T47D (cell line): ENCODE measurements at regions not wholly inside any gene's neighbourhood (a gene's known extent, or its start where the extent isn't known, plus 50 kb on each side); places are given as distances from the start of the nearest gene placed in this dataset.

Source experiments
- DNase-seq, 2 experiments: peaks; one replicate each; pipeline versions ENCODE4 v3.0.0 to v3.0.0-alpha.2; 2011 to 2012; ENCODE audit warnings: low read depth in 1 of 2, low spot score in 1 of 2
- JUND ChIP-seq: IDR thresholded peaks from 2 replicates; pipeline ENCODE4 v1.6.1; 2012; ENCODE audit warnings: low read depth
- in situ Hi-C: cut with HindIII; loops from 2 replicates; pipeline ENCODE4 v1.10.0; 2016; ENCODE audit warnings: low sequenced_read_pairs, low pct_unique_long_range_greater_than_20kb

GRCh38 chr3:82067420-82067819, 306.0 kb upstream of the GBE1 start:
- in situ Hi-C loops = no loop called here
- DNase-seq = no peak
- TF ChIP-seq JUND = no peak

GRCh38 chr3:82058809-82059208, 297.4 kb upstream of the GBE1 start:
- no peak for TF ChIP-seq JUND
- in situ Hi-C loops = no loop called here
- DNase-seq = no peak

- DNase-seq = no peak
- TF ChIP-seq JUND = no peak
- in situ Hi-C loops = no loop called here
Observed at GRCh38 chr3:82055792-82056191, 294.3 kb upstream of the GBE1 start.

- in situ Hi-C loops = no loop called here
- no peak for TF ChIP-seq JUND
- DNase-seq = no peak
Observed at GRCh38 chr3:82054849-82055248, 293.4 kb upstream of the GBE1 start.

DNA sequence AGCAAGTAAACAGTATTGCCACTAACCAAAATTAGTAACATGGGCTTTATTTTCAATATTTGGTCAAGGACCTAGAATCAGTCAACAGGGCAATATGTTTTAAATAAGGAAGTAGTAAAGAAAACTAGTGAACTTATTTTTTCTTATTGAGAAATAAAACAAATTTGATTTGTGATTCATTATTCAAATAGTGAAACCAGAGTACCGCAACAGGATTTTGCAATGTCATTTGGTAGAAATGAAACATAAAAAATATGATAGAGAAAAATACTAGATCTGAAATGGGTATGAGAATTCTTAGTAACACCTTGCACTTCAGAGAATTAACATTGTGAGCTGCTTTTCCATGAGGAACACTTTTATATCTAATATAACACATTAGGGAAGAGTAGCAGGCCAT, 291.8 kb upstream of the GBE1 start:
- TF ChIP-seq JUND = no peak
- in situ Hi-C loops = no loop called here
- DNase-seq = no peak

GRCh38 chr3:82050382-82050781, 288.9 kb upstream of the GBE1 start:
- no peak for DNase-seq
- in situ Hi-C loops = no loop called here
- TF ChIP-seq JUND = no peak

DNA sequence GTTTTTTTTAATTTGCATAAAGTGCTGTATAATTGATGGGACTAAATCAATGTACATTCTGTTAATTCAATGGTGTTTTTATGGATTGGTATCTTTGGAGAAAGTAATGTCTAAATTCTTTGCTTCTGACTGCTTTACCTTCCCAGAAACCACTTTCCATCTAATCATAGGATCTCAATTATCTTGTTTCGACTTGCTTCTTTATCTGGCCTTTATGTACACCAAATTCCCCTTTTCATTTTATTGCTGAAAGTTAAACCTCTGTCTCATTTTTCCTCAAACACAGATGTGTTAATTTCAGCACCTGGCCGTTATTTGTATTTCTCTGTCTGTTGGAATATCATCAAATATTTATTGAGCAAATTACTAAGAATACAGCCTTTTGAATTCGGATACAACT, 287.3 kb upstream of the GBE1 start:
- DNase-seq = no peak
- in situ Hi-C loops = no loop called here
- no peak for TF ChIP-seq JUND

GRCh38 chr3:82044930-82045705, 283.7 kb upstream of the GBE1 start:
- TF ChIP-seq JUND = no peak
- DNase-seq = no peak
- in situ Hi-C loops = no loop called here

DNA sequence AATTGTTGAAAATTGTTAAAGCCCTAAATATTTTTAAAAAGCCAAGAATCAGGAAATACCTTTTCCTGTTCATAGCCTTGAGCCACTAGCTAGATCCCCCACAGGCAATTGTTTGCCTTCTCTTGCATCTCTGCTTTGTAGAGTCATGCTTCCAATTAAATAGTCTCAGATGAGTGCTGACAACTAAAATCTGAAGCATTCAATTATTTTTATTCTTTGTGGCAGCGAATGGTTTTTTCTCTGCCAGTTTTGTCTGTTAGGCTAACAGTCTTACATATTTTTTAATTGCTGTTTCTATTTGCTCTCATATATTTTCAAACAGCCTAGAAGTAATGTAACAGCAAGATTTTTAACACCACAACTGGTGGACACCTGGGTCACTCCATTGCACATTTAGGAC, 277.1 kb upstream of the GBE1 start:
- in situ Hi-C loops = no loop called here
- no peak for DNase-seq
- TF ChIP-seq JUND = no peak

- TF ChIP-seq JUND = no peak
- in situ Hi-C loops = no loop called here
- DNase-seq = no peak
Observed at GRCh38 chr3:82033186-82033585, 271.7 kb upstream of the GBE1 start.

GRCh38 chr3:82031596-82031995, 270.2 kb upstream of the GBE1 start:
- in situ Hi-C loops = no loop called here
- DNase-seq = no peak
- no peak for TF ChIP-seq JUND

GRCh38 chr3:82030916-82031315, 269.5 kb upstream of the GBE1 start:
- in situ Hi-C loops = no loop called here

DNA sequence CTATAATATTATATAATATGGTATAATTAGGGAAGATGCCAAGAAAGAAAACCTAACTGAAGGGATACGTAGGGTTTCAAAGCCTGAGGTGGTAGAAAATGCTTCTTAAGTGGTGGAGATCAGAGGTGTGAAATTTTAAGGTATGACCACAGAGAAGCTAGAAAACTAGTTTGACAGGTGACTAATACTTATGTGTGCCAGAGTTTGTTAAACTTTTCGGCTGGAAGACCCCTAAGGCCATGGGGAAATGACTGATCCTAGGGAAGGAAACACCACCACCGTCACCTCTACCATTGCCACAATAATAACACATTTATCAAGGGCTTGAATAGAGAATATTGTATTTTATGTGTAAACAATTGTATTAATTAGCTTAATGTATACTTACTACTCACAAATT, 261.4 kb upstream of the GBE1 start:
- in situ Hi-C loops = no loop called here
- no peak for DNase-seq

More at GRCh38 chr3:82030916-82031315, 269.5 kb upstream of the GBE1 start:
- TF ChIP-seq JUND = no peak
- no peak for DNase-seq

DNA sequence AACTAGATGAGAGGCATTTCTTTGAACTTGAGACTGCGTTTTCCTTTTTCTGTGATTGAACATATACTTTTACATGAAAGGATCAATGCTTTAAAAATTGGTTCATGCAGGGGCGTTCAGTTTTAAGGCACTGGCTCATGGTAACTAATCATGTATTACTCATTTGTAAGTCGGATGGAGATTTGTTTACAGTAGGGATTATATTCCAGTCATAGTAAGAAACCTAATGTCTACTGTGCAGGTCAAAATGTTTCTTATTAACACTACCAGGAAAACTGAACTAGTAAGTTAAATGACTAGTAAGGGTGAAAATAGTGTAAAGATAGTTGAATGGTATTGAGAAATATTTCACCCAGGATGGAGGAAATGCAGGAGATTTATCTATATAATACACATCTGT, 258.8 kb upstream of the GBE1 start:
- in situ Hi-C loops = no loop called here
- no peak for DNase-seq
- no peak for TF ChIP-seq JUND

More for the DNA sequence above, 261.4 kb upstream of the GBE1 start:
- TF ChIP-seq JUND = no peak
